ENCODE measurements at regions not wholly inside any gene's neighbourhood (a gene's known extent, or its start where the extent isn't known, plus 50 kb on each side); places are given as distances from the start of the nearest gene placed in this dataset.

DNA sequence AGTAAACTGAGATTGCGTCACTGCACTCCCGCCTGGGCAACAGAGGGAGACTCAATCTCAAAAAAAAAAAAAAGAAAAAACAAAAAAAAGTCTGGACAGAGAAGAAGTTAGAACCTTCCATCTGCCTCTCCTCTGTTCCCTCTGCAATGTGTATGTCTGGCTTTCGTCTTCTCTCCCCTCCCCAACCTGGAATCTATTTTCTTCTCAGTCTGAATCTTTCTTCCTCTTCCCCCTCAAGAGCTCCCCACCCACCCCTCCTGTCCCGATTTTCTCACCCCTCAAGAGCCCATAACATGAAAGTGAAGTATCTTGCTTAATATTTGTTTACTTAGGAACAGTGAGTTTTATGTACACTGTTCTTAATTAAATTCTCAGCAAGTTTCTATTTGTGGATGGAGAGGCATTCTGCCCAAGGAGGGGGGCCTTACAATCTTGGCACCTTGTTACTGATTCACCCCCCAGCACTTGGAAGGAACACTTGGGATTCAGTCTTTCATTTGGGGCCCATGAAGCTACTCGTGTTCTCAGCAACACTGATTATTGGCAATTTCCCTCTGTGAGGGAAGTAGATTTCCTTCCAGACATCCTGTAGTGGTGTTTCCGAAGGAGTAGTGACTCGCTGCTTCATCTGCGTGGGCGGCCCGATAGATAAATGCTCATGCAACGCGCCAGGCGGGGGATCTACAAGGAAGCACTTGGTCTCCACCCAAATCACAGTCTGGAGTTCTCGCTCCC is 69.3 kb upstream of the SRSF6 start:
- FAIRE-seq (no peak), DNase-seq (no peak)
- Histone ChIP-seq H3K4me3 (ENCODE audit: low read length in 3 of 3) (no peak overlapping the region), H3K4me1 (ENCODE audit: control insufficient read depth in 2 of 3, insufficient read depth in 2 of 3, low read depth in 1 of 3, low read length in 3 of 3) (no peaks in the 10 kb centered on the region), H3K36me3 (ENCODE audit: control insufficient read depth in 2 of 3, insufficient read depth in 3 of 3, low read length in 3 of 3) (no peaks in the 10 kb centered on the region), H3K9me3 (ENCODE audit: control insufficient read depth in 2 of 3, insufficient read depth in 1 of 3, low read length in 3 of 3) (no peaks in the 10 kb centered on the region), H3K9ac (ENCODE audit: low read length in 3 of 3) (no peak overlapping the region), H3K27me3 (ENCODE audit: control insufficient read depth, insufficient read depth, low read length) (no peaks in the 10 kb centered on the region), H3K27ac (ENCODE audit: low read depth in 2 of 2, low read length in 2 of 2) (no peak overlapping the region)
- intact Hi-C loops (cut with DNase I): no loop called here
- TF ChIP-seq, protein P1, sequence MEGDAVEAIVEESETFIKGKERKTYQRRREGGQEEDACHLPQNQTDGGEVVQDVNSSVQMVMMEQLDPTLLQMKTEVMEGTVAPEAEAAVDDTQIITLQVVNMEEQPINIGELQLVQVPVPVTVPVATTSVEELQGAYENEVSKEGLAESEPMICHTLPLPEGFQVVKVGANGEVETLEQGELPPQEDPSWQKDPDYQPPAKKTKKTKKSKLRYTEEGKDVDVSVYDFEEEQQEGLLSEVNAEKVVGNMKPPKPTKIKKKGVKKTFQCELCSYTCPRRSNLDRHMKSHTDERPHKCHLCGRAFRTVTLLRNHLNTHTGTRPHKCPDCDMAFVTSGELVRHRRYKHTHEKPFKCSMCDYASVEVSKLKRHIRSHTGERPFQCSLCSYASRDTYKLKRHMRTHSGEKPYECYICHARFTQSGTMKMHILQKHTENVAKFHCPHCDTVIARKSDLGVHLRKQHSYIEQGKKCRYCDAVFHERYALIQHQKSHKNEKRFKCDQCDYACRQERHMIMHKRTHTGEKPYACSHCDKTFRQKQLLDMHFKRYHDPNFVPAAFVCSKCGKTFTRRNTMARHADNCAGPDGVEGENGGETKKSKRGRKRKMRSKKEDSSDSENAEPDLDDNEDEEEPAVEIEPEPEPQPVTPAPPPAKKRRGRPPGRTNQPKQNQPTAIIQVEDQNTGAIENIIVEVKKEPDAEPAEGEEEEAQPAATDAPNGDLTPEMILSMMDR (IDR thresholded peaks at IDR 0.05; ENCODE audit: borderline replicate concordance, extremely low read depth, insufficient read depth): no peak

DNA sequence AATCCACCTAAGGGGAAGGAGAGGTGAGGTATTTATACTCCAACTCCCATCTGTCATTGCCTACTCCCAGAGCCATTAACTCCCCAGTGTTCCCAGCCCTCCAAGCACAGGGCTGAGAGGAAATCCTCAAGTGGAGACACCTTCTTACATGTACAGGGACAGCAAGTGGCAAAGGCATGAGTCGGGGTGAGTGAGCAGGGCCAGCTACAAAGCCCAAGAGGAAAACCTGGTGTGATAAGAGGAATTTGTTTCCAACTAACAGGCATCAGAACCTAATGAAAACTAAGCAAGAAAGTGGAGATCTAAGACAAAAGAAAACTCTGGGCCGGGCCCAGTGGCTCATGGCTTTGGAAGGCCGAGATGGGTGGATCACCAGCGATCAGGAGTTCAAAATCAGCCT is 70.0 kb upstream of the SRSF6 start:
- Histone ChIP-seq H3K4me1 (ENCODE audit: control insufficient read depth in 2 of 3, insufficient read depth in 2 of 3, low read depth in 1 of 3, low read length in 3 of 3) (no peaks in the 10 kb centered on the region), H3K27ac (ENCODE audit: low read depth in 2 of 2, low read length in 2 of 2) (no peak overlapping the region), H3K27me3 (ENCODE audit: control insufficient read depth, insufficient read depth, low read length) (no peaks in the 10 kb centered on the region), H3K36me3 (ENCODE audit: control insufficient read depth in 2 of 3, insufficient read depth in 3 of 3, low read length in 3 of 3) (no peaks in the 10 kb centered on the region), H3K4me3 (ENCODE audit: low read length in 3 of 3) (no peak overlapping the region), H3K9me3 (ENCODE audit: control insufficient read depth in 2 of 3, insufficient read depth in 1 of 3, low read length in 3 of 3) (no peaks in the 10 kb centered on the region), H3K9ac (ENCODE audit: low read length in 3 of 3) (no peak overlapping the region)
- DNase-seq (no peak), FAIRE-seq (no peak)
- TF ChIP-seq, protein P1 (IDR thresholded peaks at IDR 0.05; ENCODE audit: borderline replicate concordance, extremely low read depth, insufficient read depth): no peak
- intact Hi-C loops (cut with DNase I): no loop called here

DNA sequence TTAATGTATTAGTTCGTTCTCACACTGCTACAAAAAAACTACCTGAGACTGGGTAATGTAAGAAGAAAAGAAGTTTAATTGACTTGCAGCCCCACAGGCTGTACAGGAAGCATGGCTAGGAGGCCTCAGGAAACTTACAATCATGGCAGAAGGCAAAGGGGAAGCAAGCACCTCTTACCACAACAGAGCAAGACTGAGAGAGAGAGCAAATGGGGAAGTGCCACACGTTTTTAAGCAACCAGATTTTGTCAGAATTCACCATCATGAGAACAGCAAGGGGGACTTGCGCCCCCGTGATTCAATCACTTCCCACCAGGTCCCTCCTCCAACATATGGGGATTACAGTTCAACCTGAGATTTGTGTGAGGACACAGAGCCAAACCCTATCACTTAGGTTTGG is 70.8 kb upstream of the SRSF6 start:
- intact Hi-C loops (cut with DNase I): no loop called here
- DNase-seq (no peak), FAIRE-seq (no peak)
- Histone ChIP-seq H3K9ac (ENCODE audit: low read length in 3 of 3) (no peak overlapping the region), H3K4me1 (ENCODE audit: control insufficient read depth in 2 of 3, insufficient read depth in 2 of 3, low read depth in 1 of 3, low read length in 3 of 3) (no peaks in the 10 kb centered on the region), H3K27me3 (ENCODE audit: control insufficient read depth, insufficient read depth, low read length) (no peaks in the 10 kb centered on the region), H3K27ac (ENCODE audit: low read depth in 2 of 2, low read length in 2 of 2) (no peak overlapping the region), H3K36me3 (ENCODE audit: control insufficient read depth in 2 of 3, insufficient read depth in 3 of 3, low read length in 3 of 3) (no peaks in the 10 kb centered on the region), H3K9me3 (ENCODE audit: control insufficient read depth in 2 of 3, insufficient read depth in 1 of 3, low read length in 3 of 3) (no peaks in the 10 kb centered on the region), H3K4me3 (ENCODE audit: low read length in 3 of 3) (no peak overlapping the region)
- TF ChIP-seq, protein P1 (IDR thresholded peaks at IDR 0.05; ENCODE audit: borderline replicate concordance, extremely low read depth, insufficient read depth): no peak

DNA sequence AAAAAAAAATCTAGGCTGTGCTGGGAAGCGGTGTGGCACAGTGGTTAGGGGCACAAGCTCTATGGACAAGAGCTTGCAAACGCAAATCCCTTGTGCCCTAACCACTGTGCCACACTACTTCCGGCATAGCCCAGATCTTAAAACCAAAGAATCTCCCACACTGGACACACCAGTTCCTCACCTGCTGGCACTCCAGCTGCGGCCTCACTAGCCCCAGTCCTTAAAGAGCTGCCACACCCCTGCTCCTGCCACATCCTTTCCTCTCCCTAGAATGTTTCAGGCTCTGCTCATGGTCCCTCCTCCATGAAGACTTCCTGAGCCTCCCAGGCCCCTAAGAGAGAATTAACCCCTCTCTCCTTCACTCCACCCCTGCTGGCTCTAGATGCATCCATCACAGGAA is 71.8 kb upstream of the SRSF6 start:
- TF ChIP-seq, protein P1 (IDR thresholded peaks at IDR 0.05; ENCODE audit: borderline replicate concordance, extremely low read depth, insufficient read depth): no peak
- intact Hi-C loops (cut with DNase I): no loop called here
- no peak for DNase-seq
- no peak overlapping the region for H3K4me3 ChIP-seq (ENCODE audit: low read length in 3 of 3)
- no peaks in the 10 kb centered on the region for H3K4me1 ChIP-seq (ENCODE audit: control insufficient read depth in 2 of 3, insufficient read depth in 2 of 3, low read depth in 1 of 3, low read length in 3 of 3)
- H3K27me3 ChIP-seq (ENCODE audit: control insufficient read depth, insufficient read depth, low read length): no peaks in the 10 kb centered on the region
- H3K27ac ChIP-seq (ENCODE audit: low read depth in 2 of 2, low read length in 2 of 2): no peak overlapping the region
- no peak overlapping the region for H3K9ac ChIP-seq (ENCODE audit: low read length in 3 of 3)
- no peaks in the 10 kb centered on the region for H3K9me3 ChIP-seq (ENCODE audit: control insufficient read depth in 2 of 3, insufficient read depth in 1 of 3, low read length in 3 of 3)
- H3K36me3 ChIP-seq (ENCODE audit: control insufficient read depth in 2 of 3, insufficient read depth in 3 of 3, low read length in 3 of 3): no peaks in the 10 kb centered on the region
- no peak for FAIRE-seq
